Tibial nerve (tissue), 4 donors: ENCODE measurements at regions not wholly inside any gene's neighbourhood (a gene's known extent, or its start where the extent isn't known, plus 50 kb on each side); places are given as distances from the start of the nearest gene placed in this dataset.
"Not testable (repeated sequence)": the region's sequence is repeated elsewhere in the genome, so short reads cannot be mapped to it uniquely, and the experiment has no call there.

Source experiments
- DNase-seq, 2 donors: peaks; one replicate each; pipeline ENCODE4 v3.0.0-alpha.2; 2019; ENCODE audit warnings: low spot score in 2 of 2
- H3K27ac ChIP-seq, 4 donors: fragments of 200-600 bp; sonication (generic) in 3 of 4; one replicate each; pipeline ENCODE4 v1.5.1; 2017 to 2019; ENCODE audit warnings: mild to moderate bottlenecking in 1 of 4
- H3K27me3 ChIP-seq, 2 donors: fragments of 200-600 bp; sonication (generic) in 1 of 2; one replicate each; pipeline versions ENCODE4 v1.5.1 to v1.6.0; 2017 to 2019
- H3K36me3 ChIP-seq, 3 donors: fragments of 200-600 bp; sonication (generic); one replicate each; pipeline ENCODE4 v1.5.1; 2018 to 2019
- H3K4me1 ChIP-seq, 4 donors: fragments of 200-600 bp; sonication (generic) in 3 of 4; one replicate each; pipeline ENCODE4 v1.5.1; 2017 to 2019
- H3K4me3 ChIP-seq, 4 donors: fragments of 200-600 bp; sonication (generic) in 3 of 4; one replicate each; pipeline ENCODE4 v1.5.1; 2017 to 2019; ENCODE audit warnings: mild to moderate bottlenecking in 1 of 4, moderate library complexity in 1 of 4
- H3K9me3 ChIP-seq, 4 donors: fragments of 200-600 bp; sonication (generic) in 3 of 4; one replicate each; pipeline ENCODE4 v1.5.1; 2017 to 2019
- EP300 ChIP-seq, 2 donors: sonication (generic); formaldehyde crosslinking; IDR thresholded peaks; one replicate each; pipeline ENCODE4 v1.6.1; 2017; ENCODE audit warnings: antibody characterized with exemption in 2 of 2, mild to moderate bottlenecking in 1 of 2
- POLR2A ChIP-seq, 2 donors: fragments of 450-650 bp; IDR thresholded peaks; one replicate each; pipeline ENCODE4 v1.6.1; 2017; ENCODE audit warnings: antibody characterized with exemption in 2 of 2, mild to moderate bottlenecking in 2 of 2, moderate library complexity in 2 of 2
- WGBS, 2 donors: methylation state at CpG; one replicate each; pipeline ENCODE4 v1.1.5; 2018; 5-methylcytosine and 5-hydroxymethylcytosine counted together
- TF ChIP-seq, protein P1 (sequence below), 5 experiments: fragments of 200-600 bp in 3 of 5; fragments of 450-650 bp in 2 of 5; sonication (generic) in 3 of 5; IDR thresholded peaks; one replicate each; pipeline ENCODE4 v1.5.1; 2016 to 2019; ENCODE audit warnings: antibody characterized with exemption in 5 of 5, mild to moderate bottlenecking in 3 of 5, moderate library complexity in 2 of 5

DNA sequence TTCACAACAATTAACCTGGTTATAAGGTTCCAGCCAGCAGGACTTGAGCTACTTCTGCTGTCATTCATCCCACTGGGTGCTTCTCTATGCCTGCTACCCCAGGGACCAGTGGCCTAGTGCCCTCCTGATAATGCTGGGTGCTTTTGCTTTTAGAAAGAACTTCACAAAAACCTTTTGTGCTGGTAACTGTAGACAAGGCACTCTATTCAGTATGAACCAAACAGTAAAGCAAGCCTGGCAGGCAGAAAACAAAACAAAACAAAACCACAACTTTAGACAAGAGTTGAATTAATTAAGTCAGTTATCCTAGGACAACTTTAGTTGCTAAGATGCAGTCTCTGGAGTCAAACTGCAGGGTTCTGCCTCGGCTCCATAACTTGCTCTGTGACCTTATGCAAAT, 61.9 kb upstream of the ADGRL2 start:
- no peaks in the 10 kb centered on the region for H3K27me3 ChIP-seq
- no peak overlapping the region for H3K4me3 ChIP-seq
- H3K9me3 ChIP-seq: no peaks in the 10 kb centered on the region
- no peaks in the 10 kb centered on the region for H3K36me3 ChIP-seq
- H3K4me1 ChIP-seq: peaks cover 0 to 7% (median 0%) of the 10 kb centered on the region in 4 donors
- H3K27ac ChIP-seq: no peak overlapping the region
- 32 to 38% methylated on average over 1 of the region's 1 CpG for WGBS, 2 donors
- no peak for DNase-seq
- TF ChIP-seq POLR2A (IDR thresholded peaks at IDR 0.05) (no peak), EP300 (IDR thresholded peaks at IDR 0.05) (no peak)
- TF ChIP-seq, protein P1, sequence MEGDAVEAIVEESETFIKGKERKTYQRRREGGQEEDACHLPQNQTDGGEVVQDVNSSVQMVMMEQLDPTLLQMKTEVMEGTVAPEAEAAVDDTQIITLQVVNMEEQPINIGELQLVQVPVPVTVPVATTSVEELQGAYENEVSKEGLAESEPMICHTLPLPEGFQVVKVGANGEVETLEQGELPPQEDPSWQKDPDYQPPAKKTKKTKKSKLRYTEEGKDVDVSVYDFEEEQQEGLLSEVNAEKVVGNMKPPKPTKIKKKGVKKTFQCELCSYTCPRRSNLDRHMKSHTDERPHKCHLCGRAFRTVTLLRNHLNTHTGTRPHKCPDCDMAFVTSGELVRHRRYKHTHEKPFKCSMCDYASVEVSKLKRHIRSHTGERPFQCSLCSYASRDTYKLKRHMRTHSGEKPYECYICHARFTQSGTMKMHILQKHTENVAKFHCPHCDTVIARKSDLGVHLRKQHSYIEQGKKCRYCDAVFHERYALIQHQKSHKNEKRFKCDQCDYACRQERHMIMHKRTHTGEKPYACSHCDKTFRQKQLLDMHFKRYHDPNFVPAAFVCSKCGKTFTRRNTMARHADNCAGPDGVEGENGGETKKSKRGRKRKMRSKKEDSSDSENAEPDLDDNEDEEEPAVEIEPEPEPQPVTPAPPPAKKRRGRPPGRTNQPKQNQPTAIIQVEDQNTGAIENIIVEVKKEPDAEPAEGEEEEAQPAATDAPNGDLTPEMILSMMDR (IDR thresholded peaks at IDR 0.05): no peak

DNA sequence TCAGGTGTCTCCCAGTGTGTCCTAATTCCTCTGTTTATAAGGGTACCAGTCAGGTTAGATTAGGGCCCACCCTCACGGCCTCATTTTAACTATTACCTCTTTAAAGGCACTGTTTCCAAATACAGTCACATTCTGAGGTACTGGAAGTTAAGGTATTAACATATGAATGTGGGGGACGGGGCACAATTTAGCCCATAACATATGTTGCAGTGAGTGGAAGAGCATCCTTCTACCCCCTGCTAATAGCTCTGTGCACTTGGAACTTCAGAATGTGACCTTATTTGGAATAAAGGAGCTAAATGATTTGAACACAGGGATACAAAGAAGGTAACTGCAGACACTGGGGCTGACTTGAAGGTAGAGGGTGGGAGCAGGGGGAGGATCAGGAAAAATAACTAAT, 67.3 kb upstream of the ADGRL2 start:
- WGBS, 2 donors: 81 to 91% methylated on average over 2 of the region's 2 CpGs

DNA sequence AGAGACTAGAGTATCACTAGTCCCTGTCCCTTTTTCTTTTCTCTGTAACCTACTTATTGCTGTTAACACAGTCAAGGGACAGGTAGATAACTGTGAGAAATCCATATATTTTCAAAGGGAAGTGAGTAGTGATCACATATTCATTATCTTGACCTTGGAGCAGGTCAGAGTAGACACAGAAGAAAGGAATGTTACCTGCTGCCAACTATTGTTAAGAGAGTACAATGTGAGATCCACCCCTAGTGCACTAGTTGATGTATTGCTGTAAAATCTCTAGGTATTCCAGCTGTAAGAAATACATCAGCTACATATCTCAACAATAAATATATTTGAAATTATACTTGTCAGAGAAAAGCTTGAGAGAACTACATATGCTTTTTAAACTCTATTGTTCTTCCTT, 68.7 kb upstream of the ADGRL2 start:
- Histone ChIP-seq H3K4me3 (no peak overlapping the region), H3K4me1 (no peaks in the 10 kb centered on the region), H3K36me3 (no peaks in the 10 kb centered on the region), H3K27me3 (no peaks in the 10 kb centered on the region), H3K27ac (no peak overlapping the region), H3K9me3 (no peaks in the 10 kb centered on the region)
- TF ChIP-seq, protein P1 (IDR thresholded peaks at IDR 0.05): no peak
- TF ChIP-seq POLR2A (IDR thresholded peaks at IDR 0.05): no peak
- TF ChIP-seq EP300 (IDR thresholded peaks at IDR 0.05): no peak
- DNase-seq: no peak

More for the DNA sequence above, 67.3 kb upstream of the ADGRL2 start:
- Histone ChIP-seq H3K4me1 (no peaks in the 10 kb centered on the region), H3K4me3 (no peak overlapping the region), H3K36me3 (no peaks in the 10 kb centered on the region), H3K27ac (no peak overlapping the region), H3K27me3 (no peaks in the 10 kb centered on the region), H3K9me3 (no peaks in the 10 kb centered on the region)
- TF ChIP-seq, protein P1 (IDR thresholded peaks at IDR 0.05): no peak
- no peak for TF ChIP-seq EP300 (IDR thresholded peaks at IDR 0.05)
- no peak for TF ChIP-seq POLR2A (IDR thresholded peaks at IDR 0.05)
- DNase-seq: no peak

DNA sequence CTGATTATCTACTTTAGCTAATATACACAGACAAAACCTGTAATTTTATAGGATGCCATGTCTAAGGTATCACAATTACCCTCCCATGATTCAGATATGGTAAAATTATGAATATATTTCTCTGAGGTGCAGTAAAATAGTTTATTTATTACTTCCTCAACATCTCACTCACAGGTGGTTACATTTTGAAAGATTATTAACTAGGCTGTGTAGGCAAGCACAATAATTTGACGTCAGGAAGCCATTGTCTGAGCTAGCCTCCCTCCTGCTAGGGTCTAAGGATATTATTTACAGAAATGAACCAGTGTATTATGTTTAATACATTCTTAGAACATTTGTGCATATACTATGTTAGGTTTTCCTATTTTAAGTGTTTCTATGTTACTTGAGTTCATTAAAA, 69.9 kb upstream of the ADGRL2 start:
- DNase-seq: no peak
- no peaks in the 10 kb centered on the region for H3K36me3 ChIP-seq
- H3K27ac ChIP-seq: no peak overlapping the region
- 88 to 90% methylated on average over 1 of the region's 1 CpG for WGBS, 2 donors
- TF ChIP-seq EP300 (IDR thresholded peaks at IDR 0.05): no peak
- TF ChIP-seq POLR2A (IDR thresholded peaks at IDR 0.05): no peak
- TF ChIP-seq, protein P1 (IDR thresholded peaks at IDR 0.05): no peak
- no peaks in the 10 kb centered on the region for H3K27me3 ChIP-seq
- H3K4me3 ChIP-seq: no peak overlapping the region
- H3K9me3 ChIP-seq: no peaks in the 10 kb centered on the region
- H3K4me1 ChIP-seq: no peaks in the 10 kb centered on the region

DNA sequence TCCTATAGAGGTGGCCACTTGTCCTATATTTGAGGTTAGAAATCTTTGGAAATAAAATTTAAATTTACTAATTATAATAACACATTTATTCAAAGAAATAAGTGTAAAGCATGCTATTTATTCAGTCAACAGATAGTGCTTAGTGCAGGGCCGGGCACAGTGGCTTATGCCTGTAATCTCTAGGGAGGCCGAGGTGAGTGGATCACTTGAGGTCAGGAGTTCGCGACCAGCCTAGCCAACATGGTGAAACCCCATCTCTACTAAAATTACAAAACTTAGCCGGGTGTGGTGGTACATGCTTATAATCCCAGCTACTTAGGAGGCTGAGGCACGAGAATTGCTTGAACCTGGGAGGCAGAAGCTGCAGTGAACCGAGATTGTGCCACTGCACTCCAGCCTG, 70.4 kb upstream of the ADGRL2 start:
- not testable (repeated sequence) for H3K4me3 ChIP-seq, H3K4me1 ChIP-seq, H3K9me3 ChIP-seq, H3K27me3 ChIP-seq, H3K27ac ChIP-seq, DNase-seq, H3K36me3 ChIP-seq
- WGBS, 2 donors: 93 to 94% methylated on average over 7 of the region's 7 CpGs

DNA sequence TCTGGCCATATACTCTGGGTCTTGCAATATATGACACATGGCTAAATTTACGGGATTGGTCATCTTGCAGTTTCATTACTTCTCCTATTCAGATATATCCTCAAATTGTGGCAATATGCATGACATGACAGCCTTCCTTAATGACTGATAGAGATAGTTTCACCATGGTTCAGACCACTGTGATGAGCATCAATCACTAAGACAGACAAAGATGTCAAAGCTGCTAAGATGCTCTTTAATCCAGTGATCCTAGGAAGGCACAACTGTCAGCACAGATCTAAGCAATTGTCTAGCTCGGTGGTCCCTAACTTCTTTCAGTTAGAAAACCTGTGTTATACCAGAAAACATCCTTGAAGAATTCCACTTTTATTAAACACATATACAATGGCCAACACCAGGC, 70.9 kb upstream of the ADGRL2 start:
- H3K4me3 ChIP-seq: no peak overlapping the region
- TF ChIP-seq POLR2A (IDR thresholded peaks at IDR 0.05) (no peak), EP300 (IDR thresholded peaks at IDR 0.05) (no peak)
- TF ChIP-seq, protein P1 (IDR thresholded peaks at IDR 0.05): no peak
- H3K27me3 ChIP-seq: no peaks in the 10 kb centered on the region

More for the DNA sequence above, 70.9 kb upstream of the ADGRL2 start:
- Histone ChIP-seq H3K27ac (no peak overlapping the region), H3K36me3 (no peaks in the 10 kb centered on the region), H3K4me1 (no peaks in the 10 kb centered on the region), H3K9me3 (no peaks in the 10 kb centered on the region)
- no peak for DNase-seq
- 93 to 97% methylated on average over 2 of the region's 2 CpGs for WGBS, 2 donors
